Adrenal gland (tissue), 5 donors: ENCODE measurements at regions not wholly inside any gene's neighbourhood (a gene's known extent, or its start where the extent isn't known, plus 50 kb on each side); places are given as distances from the start of the nearest gene placed in this dataset.

Experiments used
- POLR2A ChIP-seq, 2 donors: fragments of 450-650 bp; IDR thresholded peaks; one replicate each; pipeline ENCODE4 v1.6.1; 2017; ENCODE audit warnings: antibody characterized with exemption in 2 of 2, mild to moderate bottlenecking in 2 of 2, moderate library complexity in 1 of 2
- TF ChIP-seq, protein P1 (sequence below), 6 experiments: fragments of 450-650 bp in 4 of 6; fragments of 200-600 bp in 2 of 6; sonication (generic) in 1 of 6; IDR thresholded peaks; 1 replicate in 5 of 6; 2 replicates in 1 of 6; pipeline versions ENCODE4 v1.5.1 to v1.8.0; 2016 to 2021; ENCODE audit warnings: antibody characterized with exemption in 6 of 6, mild to moderate bottlenecking in 2 of 6, moderate library complexity in 1 of 6
- donor health status: DM: no; HTN: no; CAD: no.

DNA sequence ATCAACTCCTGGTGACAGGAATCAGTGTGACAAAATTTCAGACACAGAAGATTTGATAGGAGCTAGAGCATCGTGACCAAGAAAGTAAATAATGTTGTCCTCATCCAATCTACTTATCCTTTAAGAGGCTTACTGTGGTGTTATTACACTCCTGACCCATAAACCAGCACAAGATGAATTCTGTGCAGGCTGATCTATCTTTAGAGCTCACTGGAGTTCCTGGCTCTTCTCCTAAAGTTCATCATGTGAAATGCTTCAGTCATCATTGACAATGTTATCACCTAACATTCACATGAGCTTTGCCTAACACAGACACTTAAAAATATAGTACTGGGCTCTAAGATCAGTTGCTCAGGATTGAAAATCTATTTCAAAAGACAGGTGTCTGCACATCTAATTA lies 271.0 kb upstream of the HSF2 start:
- TF ChIP-seq, protein P1, sequence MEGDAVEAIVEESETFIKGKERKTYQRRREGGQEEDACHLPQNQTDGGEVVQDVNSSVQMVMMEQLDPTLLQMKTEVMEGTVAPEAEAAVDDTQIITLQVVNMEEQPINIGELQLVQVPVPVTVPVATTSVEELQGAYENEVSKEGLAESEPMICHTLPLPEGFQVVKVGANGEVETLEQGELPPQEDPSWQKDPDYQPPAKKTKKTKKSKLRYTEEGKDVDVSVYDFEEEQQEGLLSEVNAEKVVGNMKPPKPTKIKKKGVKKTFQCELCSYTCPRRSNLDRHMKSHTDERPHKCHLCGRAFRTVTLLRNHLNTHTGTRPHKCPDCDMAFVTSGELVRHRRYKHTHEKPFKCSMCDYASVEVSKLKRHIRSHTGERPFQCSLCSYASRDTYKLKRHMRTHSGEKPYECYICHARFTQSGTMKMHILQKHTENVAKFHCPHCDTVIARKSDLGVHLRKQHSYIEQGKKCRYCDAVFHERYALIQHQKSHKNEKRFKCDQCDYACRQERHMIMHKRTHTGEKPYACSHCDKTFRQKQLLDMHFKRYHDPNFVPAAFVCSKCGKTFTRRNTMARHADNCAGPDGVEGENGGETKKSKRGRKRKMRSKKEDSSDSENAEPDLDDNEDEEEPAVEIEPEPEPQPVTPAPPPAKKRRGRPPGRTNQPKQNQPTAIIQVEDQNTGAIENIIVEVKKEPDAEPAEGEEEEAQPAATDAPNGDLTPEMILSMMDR (IDR thresholded peaks at IDR 0.05) = no peak
- TF ChIP-seq POLR2A (IDR thresholded peaks at IDR 0.05) = no peak
